ENCODE measurements at regions not wholly inside any gene's neighbourhood (a gene's known extent, or its start where the extent isn't known, plus 50 kb on each side); places are given as distances from the start of the nearest gene placed in this dataset.
A peak's percentile ranks its signal among the peaks of the same experiment; 100 is the strongest.

DNA sequence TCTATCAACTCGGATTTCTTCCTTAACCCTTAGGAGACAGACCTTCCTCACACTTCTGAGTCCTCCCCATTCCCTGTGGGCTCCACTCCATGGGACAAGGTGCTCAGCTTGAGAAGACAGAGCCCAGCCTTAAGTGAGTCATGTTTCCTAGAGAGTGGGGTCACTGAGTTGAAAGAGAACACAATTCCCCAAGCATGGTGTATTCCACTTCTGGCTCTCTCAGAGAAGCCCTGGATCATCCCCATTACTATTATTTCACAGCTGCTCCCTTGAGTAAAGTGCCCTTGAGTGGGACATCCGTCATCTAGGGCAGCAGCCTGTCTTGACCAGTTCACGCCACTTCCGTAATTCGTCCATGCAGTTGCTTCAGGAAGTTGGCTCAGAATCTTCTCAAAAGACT is 604.8 kb downstream of the BNC2 start:
- Histone ChIP-seq H3K36me3 (no peaks in the 10 kb centered on the region), H3K4me3 (no peak overlapping the region), H3K4me1 (ENCODE audit: control insufficient read depth in 1 of 2, low read depth in 2 of 2) (peaks cover 0 to 17% of the 10 kb centered on the region in 2 donors), H3K9me3 (no peaks in the 10 kb centered on the region), H3K27me3 (replicated peaks; ENCODE audit: insufficient read depth) (no peaks in the 10 kb centered on the region), H3K27ac (no peak overlapping the region)
- TF ChIP-seq, protein P1, sequence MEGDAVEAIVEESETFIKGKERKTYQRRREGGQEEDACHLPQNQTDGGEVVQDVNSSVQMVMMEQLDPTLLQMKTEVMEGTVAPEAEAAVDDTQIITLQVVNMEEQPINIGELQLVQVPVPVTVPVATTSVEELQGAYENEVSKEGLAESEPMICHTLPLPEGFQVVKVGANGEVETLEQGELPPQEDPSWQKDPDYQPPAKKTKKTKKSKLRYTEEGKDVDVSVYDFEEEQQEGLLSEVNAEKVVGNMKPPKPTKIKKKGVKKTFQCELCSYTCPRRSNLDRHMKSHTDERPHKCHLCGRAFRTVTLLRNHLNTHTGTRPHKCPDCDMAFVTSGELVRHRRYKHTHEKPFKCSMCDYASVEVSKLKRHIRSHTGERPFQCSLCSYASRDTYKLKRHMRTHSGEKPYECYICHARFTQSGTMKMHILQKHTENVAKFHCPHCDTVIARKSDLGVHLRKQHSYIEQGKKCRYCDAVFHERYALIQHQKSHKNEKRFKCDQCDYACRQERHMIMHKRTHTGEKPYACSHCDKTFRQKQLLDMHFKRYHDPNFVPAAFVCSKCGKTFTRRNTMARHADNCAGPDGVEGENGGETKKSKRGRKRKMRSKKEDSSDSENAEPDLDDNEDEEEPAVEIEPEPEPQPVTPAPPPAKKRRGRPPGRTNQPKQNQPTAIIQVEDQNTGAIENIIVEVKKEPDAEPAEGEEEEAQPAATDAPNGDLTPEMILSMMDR (IDR thresholded peaks at IDR 0.05), result no peak
- DNase-seq (ENCODE audit: low spot score) (no peak), ATAC-seq (ENCODE audit: insufficient number of reproducible peaks, low FRiP score, low read depth) (no peak)

- TF ChIP-seq, protein P1 (IDR thresholded peaks at IDR 0.05), result peak; percentile 27
- no peak overlapping the region for H3K27ac ChIP-seq
- no peaks in the 10 kb centered on the region for H3K36me3 ChIP-seq
- H3K9me3 ChIP-seq, result no peaks in the 10 kb centered on the region
- no peaks in the 10 kb centered on the region for H3K27me3 ChIP-seq (replicated peaks; ENCODE audit: insufficient read depth)
- peaks cover 0 to 17% of the 10 kb centered on the region in 2 donors for H3K4me1 ChIP-seq (ENCODE audit: control insufficient read depth in 1 of 2, low read depth in 2 of 2)
- DNase-seq (ENCODE audit: low spot score), result no peak
- no peak for ATAC-seq (ENCODE audit: insufficient number of reproducible peaks, low FRiP score, low read depth)
- H3K4me3 ChIP-seq, result peak overlapping the region; percentile 67
Measured at GRCh38 chr9:16266648-16267276, 603.7 kb downstream of the BNC2 start.

- TF ChIP-seq, protein P1 (IDR thresholded peaks at IDR 0.05), result no peak
- Histone ChIP-seq H3K27me3 (replicated peaks; ENCODE audit: insufficient read depth) (no peaks in the 10 kb centered on the region), H3K4me1 (ENCODE audit: control insufficient read depth in 1 of 2, low read depth in 2 of 2) (peaks cover under 1 to 20% of the 10 kb centered on the region in 2 donors), H3K36me3 (no peaks in the 10 kb centered on the region), H3K4me3 (peak overlapping the region; percentile 67), H3K27ac (peak overlapping the region in 1 of 2 donors; percentile 7), H3K9me3 (no peaks in the 10 kb centered on the region)
- ATAC-seq (ENCODE audit: insufficient number of reproducible peaks, low FRiP score, low read depth), result no peak
- no peak for DNase-seq (ENCODE audit: low spot score)
Measured at GRCh38 chr9:16267281-16268066, 603.0 kb downstream of the BNC2 start.

DNA sequence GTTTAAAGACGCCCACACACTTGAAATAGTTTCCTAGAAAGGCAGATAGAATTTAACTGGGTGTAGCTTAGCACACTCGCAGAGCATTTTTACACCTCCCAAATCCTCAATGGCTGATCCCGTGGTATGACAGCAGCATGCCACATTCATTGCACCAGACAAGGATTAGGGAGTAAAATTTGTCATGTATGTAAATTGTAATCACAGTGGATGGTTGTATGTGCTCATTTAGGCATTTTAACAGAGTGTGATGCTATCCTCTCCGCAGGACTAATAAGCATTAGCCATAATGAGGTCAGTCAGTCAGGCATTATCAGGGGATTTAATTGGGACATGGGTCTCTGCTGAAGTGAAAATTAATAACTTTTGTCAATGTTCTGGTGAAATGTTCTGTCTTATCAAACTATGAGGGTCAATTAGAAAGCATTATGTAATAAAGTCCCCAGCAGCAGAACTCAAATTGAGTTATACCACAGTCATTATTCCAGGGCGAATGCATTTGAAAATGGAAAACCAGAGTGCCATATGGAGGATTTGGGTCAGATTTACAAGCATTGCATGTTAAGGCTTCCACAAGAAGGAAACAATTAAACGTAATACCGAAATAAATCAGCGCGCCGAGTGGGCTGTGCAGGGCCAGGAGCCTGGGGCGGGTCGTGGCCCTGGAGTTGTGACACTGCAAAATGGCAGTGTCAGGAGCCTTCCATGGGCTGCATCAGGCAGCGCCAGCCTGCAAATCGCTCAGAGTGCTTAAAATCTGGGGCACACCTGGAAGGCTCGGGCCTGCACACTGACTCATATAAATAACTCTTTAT is 602.2 kb downstream of the BNC2 start:
- no peak for ATAC-seq (ENCODE audit: insufficient number of reproducible peaks, low FRiP score, low read depth)
- no peak overlapping the region for H3K27ac ChIP-seq

More for the DNA sequence above, 602.2 kb downstream of the BNC2 start:
- TF ChIP-seq, protein P1 (IDR thresholded peaks at IDR 0.05), result no peak
- Histone ChIP-seq H3K27me3 (replicated peaks; ENCODE audit: insufficient read depth) (no peaks in the 10 kb centered on the region), H3K36me3 (no peaks in the 10 kb centered on the region), H3K9me3 (no peaks in the 10 kb centered on the region), H3K4me3 (peak overlapping the region; percentile 67), H3K4me1 (ENCODE audit: control insufficient read depth in 1 of 2, low read depth in 2 of 2) (peaks cover 4 to 25% of the 10 kb centered on the region in 2 donors)
- DNase-seq (ENCODE audit: low spot score), result no peak

Measured in thoracic aorta (tissue), 2 donors.